ENCODE measurements at regions not wholly inside any gene's neighbourhood (a gene's known extent, or its start where the extent isn't known, plus 50 kb on each side); places are given as distances from the start of the nearest gene placed in this dataset.

- TF ChIP-seq CTCF (IDR thresholded peaks at IDR 0.05): no peak
- no peak for TF ChIP-seq POLR2AphosphoS5 (IDR thresholded peaks at IDR 0.05)
- no peak for TF ChIP-seq POLR2A (IDR thresholded peaks at IDR 0.05)
- TF ChIP-seq EP300 (IDR thresholded peaks at IDR 0.05; ENCODE audit: low read depth): no peak
- Histone ChIP-seq H3K36me3 (no peaks in the 10 kb centered on the region), H3K27ac (no peak overlapping the region), H3K4me1 (no peaks in the 10 kb centered on the region), H3K4me3 (no peak overlapping the region), H3K9me3 (no peaks in the 10 kb centered on the region), H3K27me3 (no peaks in the 10 kb centered on the region)
- no peak for DNase-seq
- in situ Hi-C loops (cut with MboI; ENCODE audit: low pct_ligation_motif_present in 1 of 4, low pct_unique_long_range_greater_than_20kb in 1 of 4, low sequenced_read_pairs in 3 of 4) (loop anchor here in 3 of 4 donors (25.0 kb wide), 2 partner anchors 230 to 270 kb away; partner anchors contain the start of gene TMSB4X (in 1 of the 3)), intact Hi-C loops (cut with DNase I; ENCODE audit: low total_unique reads) (no loop called here)
- WGBS, 2 donors (ENCODE audit: low coverage in 1 of 2): 75 to 94% methylated on average over 5 to 6 of the region's 6 CpGs
Observed at GRCh38 chrX:13257223-13258051, 62.4 kb downstream of the ATXN3L start.

GRCh38 chrX:13256603-13257002 lies 63.2 kb downstream of the ATXN3L start:
- H3K27me3 ChIP-seq: no peaks in the 10 kb centered on the region
- H3K4me3 ChIP-seq: no peak overlapping the region
- no peaks in the 10 kb centered on the region for H3K4me1 ChIP-seq
- in situ Hi-C loops (cut with MboI; ENCODE audit: low pct_ligation_motif_present in 1 of 4, low pct_unique_long_range_greater_than_20kb in 1 of 4, low sequenced_read_pairs in 3 of 4) (loop anchor here in 3 of 4 donors (25.0 kb wide), 2 partner anchors 231 to 269 kb away; partner anchors contain the start of gene TMSB4X (in 1 of the 3)), intact Hi-C loops (cut with DNase I; ENCODE audit: low total_unique reads) (no loop called here)
- no peaks in the 10 kb centered on the region for H3K36me3 ChIP-seq
- DNase-seq: no peak
- H3K9me3 ChIP-seq: no peaks in the 10 kb centered on the region
- TF ChIP-seq POLR2A (IDR thresholded peaks at IDR 0.05) (no peak), EP300 (IDR thresholded peaks at IDR 0.05; ENCODE audit: low read depth) (no peak), CTCF (IDR thresholded peaks at IDR 0.05) (no peak), POLR2AphosphoS5 (IDR thresholded peaks at IDR 0.05) (no peak)
- no peak overlapping the region for H3K27ac ChIP-seq

GRCh38 chrX:13254870-13255269 lies 65.0 kb downstream of the ATXN3L start:
- in situ Hi-C loops (cut with MboI; ENCODE audit: low pct_ligation_motif_present in 1 of 4, low pct_unique_long_range_greater_than_20kb in 1 of 4, low sequenced_read_pairs in 3 of 4): loop anchor here in 3 of 4 donors (25.0 kb wide), 2 partner anchors 232 to 268 kb away; partner anchors contain the start of gene TMSB4X (in 1 of the 3)
- Histone ChIP-seq H3K4me1 (no peaks in the 10 kb centered on the region), H3K27me3 (no peaks in the 10 kb centered on the region), H3K36me3 (no peaks in the 10 kb centered on the region), H3K27ac (no peak overlapping the region), H3K4me3 (no peak overlapping the region), H3K9me3 (no peaks in the 10 kb centered on the region)
- intact Hi-C loops (cut with DNase I; ENCODE audit: low total_unique reads): no loop called here
- no peak for DNase-seq
- 97% methylated on average over 3 of the region's 3 CpGs; no CpG with 5 or more reads in 1 of the 2 donors for WGBS, 2 donors (ENCODE audit: low coverage in 1 of 2)
- TF ChIP-seq POLR2AphosphoS5 (IDR thresholded peaks at IDR 0.05): no peak
- TF ChIP-seq EP300 (IDR thresholded peaks at IDR 0.05; ENCODE audit: low read depth): no peak
- TF ChIP-seq POLR2A (IDR thresholded peaks at IDR 0.05): no peak
- TF ChIP-seq CTCF (IDR thresholded peaks at IDR 0.05): no peak

GRCh38 chrX:13254076-13254785 lies 65.6 kb downstream of the ATXN3L start:
- in situ Hi-C loops (cut with MboI; ENCODE audit: low pct_ligation_motif_present in 1 of 4, low pct_unique_long_range_greater_than_20kb in 1 of 4, low sequenced_read_pairs in 3 of 4): loop anchor here in 3 of 4 donors (25.0 kb wide), 2 partner anchors 233 to 267 kb away; partner anchors contain the start of gene TMSB4X (in 1 of the 3)
- 60 to 80% methylated on average over 1 to 5 of the region's 5 CpGs for WGBS, 2 donors (ENCODE audit: low coverage in 1 of 2)
- intact Hi-C loops (cut with DNase I; ENCODE audit: low total_unique reads): no loop called here
- Histone ChIP-seq H3K4me1 (no peaks in the 10 kb centered on the region), H3K27ac (no peak overlapping the region), H3K27me3 (no peaks in the 10 kb centered on the region), H3K36me3 (no peaks in the 10 kb centered on the region), H3K9me3 (no peaks in the 10 kb centered on the region), H3K4me3 (no peak overlapping the region)
- TF ChIP-seq EP300 (IDR thresholded peaks at IDR 0.05; ENCODE audit: low read depth): no peak
- TF ChIP-seq CTCF (IDR thresholded peaks at IDR 0.05): no peak
- no peak for TF ChIP-seq POLR2A (IDR thresholded peaks at IDR 0.05)
- no peak for TF ChIP-seq POLR2AphosphoS5 (IDR thresholded peaks at IDR 0.05)
- DNase-seq: peak; percentile 41

Data from transverse colon (tissue), 4 donors.